Upper lobe of right lung (tissue), 1 donor: ENCODE measurements at regions not wholly inside any gene's neighbourhood (a gene's known extent, or its start where the extent isn't known, plus 50 kb on each side); places are given as distances from the start of the nearest gene placed in this dataset.
"Not testable (repeated sequence)": the region's sequence is repeated elsewhere in the genome, so short reads cannot be mapped to it uniquely, and the experiment has no call there.

ENCODE experiments used
- ATAC-seq: fragments of 200-7000 bp; cut with Tn5 transposase; one replicate; pipeline ENCODE4 v1.9.1; 2020; ENCODE audit warnings: mild to moderate bottlenecking, moderate library complexity
- DNase-seq: peaks from one replicate; pipeline ENCODE4 v3.0.0-alpha.2; 2020
- H3K27ac ChIP-seq: fragments of 200-600 bp; one replicate; pipeline ENCODE4 v1.8.0; 2022
- H3K27me3 ChIP-seq: fragments of 200-600 bp; one replicate; pipeline ENCODE4 v1.8.0; 2022; ENCODE audit warnings: mild to moderate bottlenecking
- H3K36me3 ChIP-seq: fragments of 200-600 bp; one replicate; pipeline ENCODE4 v1.8.0; 2022
- H3K4me1 ChIP-seq: fragments of 200-600 bp; one replicate; pipeline ENCODE4 v1.8.0; 2022
- H3K4me3 ChIP-seq: fragments of 200-600 bp; one replicate; pipeline ENCODE4 v1.8.0; 2022; ENCODE audit warnings: mild to moderate bottlenecking
- H3K9me3 ChIP-seq: fragments of 200-600 bp; one replicate; pipeline ENCODE4 v1.8.0; 2022
- intact Hi-C: fragments of 100-400 bp; cut with DNase I; formaldehyde crosslinking; loops from one replicate; pipeline ENCODE4 v1.11.0; 2022
- TF ChIP-seq, protein P1 (sequence below): fragments of 200-600 bp; IDR thresholded peaks from one replicate; pipeline ENCODE4 v1.8.0; 2022; ENCODE audit warnings: antibody characterized with exemption
- donor health status: DM: no; HTN: yes; CAD: no; lungs with severe emphysema.

DNA sequence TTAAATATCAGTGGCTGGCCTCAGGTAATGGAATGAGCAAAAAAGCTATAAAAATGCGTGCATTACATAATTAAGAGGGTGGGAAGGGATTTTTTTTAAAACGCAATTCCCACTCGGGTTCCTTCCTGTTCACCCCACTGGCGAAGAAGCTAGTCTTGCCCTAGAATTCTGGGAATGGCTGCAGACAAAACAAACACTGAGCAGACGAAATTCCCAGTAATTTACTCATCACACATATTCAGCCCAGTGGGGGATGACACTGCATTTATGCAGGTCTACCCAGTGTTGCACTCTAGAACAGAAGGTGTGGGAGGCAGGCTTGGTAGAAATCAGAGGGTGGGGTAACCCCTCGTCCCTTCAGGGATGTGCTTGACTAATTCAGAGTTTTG, 2695.0 kb upstream of the DEFB115 start:
- ATAC-seq: no peak
- intact Hi-C loops: no loop called here
- TF ChIP-seq, protein P1, sequence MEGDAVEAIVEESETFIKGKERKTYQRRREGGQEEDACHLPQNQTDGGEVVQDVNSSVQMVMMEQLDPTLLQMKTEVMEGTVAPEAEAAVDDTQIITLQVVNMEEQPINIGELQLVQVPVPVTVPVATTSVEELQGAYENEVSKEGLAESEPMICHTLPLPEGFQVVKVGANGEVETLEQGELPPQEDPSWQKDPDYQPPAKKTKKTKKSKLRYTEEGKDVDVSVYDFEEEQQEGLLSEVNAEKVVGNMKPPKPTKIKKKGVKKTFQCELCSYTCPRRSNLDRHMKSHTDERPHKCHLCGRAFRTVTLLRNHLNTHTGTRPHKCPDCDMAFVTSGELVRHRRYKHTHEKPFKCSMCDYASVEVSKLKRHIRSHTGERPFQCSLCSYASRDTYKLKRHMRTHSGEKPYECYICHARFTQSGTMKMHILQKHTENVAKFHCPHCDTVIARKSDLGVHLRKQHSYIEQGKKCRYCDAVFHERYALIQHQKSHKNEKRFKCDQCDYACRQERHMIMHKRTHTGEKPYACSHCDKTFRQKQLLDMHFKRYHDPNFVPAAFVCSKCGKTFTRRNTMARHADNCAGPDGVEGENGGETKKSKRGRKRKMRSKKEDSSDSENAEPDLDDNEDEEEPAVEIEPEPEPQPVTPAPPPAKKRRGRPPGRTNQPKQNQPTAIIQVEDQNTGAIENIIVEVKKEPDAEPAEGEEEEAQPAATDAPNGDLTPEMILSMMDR: no peak

DNA sequence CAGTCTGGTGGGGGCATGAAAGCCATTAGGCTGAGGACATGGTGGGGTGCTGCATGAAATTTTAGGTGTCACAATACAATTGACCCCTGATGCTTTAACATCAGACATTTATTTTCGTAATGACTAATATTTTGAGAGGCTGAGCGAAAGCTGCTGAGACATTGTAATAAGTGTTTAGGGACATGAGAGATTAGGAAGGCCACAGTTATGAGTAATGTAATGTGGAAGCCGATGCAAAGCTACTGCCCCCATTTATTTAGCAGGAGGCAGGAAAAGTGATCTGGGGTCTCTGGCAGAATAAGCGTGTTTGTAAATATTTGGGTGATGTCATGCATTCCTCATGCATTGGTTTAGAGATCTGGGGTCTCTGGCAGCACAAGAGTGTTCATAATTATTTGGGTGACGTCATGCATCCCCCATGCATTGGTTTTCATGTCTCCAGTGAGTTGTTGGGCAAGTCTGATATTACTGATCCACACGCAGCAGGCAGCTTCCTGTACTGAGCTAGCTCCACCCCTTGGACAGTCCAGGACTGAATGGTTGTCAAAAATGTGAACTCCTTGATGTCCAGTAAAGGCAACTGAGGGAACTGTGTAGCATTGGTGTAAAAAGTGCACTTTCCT, 2694.5 kb upstream of the DEFB115 start:
- DNase-seq, H3K27me3 ChIP-seq, intact Hi-C loops, H3K36me3 ChIP-seq, H3K9me3 ChIP-seq, H3K27ac ChIP-seq, H3K4me3 ChIP-seq, ATAC-seq, H3K4me1 ChIP-seq: not testable (repeated sequence)

More for the DNA sequence above, 2695.0 kb upstream of the DEFB115 start:
- Histone ChIP-seq H3K27me3 (no peaks in the 10 kb centered on the region), H3K4me1 (no peaks in the 10 kb centered on the region), H3K36me3 (no peaks in the 10 kb centered on the region), H3K4me3 (no peak overlapping the region), H3K27ac (no peak overlapping the region), H3K9me3 (no peaks in the 10 kb centered on the region)
- no peak for DNase-seq

DNA sequence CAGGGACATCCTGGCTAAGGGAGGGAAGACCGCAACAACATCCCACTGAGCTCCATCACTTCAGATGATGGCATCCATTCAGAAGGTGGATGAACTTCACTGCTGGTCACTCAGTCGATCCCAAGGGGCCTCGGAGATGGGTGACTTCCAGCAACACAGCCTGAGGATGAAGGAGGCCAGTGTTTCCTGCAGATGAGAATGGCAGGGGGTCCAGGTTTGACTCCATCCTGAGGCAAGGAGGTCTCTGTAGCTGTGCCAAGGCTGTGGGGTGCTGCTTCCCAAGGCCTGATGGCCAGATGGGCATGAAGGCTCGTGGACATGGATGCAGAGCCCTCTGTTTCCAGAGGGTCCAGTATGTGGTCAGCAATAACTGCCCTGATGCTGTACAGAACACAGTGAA, 2693.4 kb upstream of the DEFB115 start:
- intact Hi-C loops, DNase-seq, H3K36me3 ChIP-seq, H3K27ac ChIP-seq, H3K9me3 ChIP-seq, H3K4me1 ChIP-seq, H3K27me3 ChIP-seq, H3K4me3 ChIP-seq: not testable (repeated sequence)
- peak; percentile 62 for ATAC-seq

DNA sequence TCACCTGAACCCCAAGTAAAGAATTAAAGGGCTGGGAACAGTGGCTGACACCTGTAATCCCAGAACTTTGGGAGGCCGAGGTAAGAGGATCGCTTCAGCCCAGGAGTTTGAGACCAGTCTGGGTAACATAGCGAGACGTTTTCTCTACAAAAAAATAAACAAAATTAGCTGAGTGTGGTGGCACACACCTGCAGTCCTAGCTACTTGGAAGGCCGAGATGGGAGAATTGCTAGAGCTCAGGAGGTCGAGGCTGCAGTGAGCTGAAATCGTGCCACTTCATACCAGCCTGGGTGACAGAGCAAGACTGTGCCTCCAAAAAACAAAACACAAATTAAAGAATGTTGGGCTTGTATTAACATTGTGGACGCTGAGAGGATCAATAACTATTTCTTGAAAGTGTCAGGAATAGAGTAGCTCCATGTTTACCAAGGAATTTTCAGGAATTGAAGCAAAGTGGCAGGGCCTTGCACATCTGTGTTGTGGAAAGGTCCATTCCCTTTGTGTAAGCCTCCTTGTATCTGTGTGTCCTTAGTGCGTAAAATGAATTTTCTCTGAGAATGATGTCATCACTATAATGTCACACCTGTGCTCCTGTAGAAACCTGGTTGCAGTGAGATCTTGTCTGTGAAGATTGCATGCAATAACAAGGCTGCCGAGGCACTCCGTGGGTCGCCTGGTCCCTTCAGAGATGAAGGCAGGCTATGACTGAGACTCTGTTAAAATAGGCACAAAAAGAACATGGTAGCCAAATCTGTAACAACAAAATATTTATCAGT, 2692.6 kb upstream of the DEFB115 start:
- H3K27me3 ChIP-seq, H3K36me3 ChIP-seq, H3K4me3 ChIP-seq, H3K4me1 ChIP-seq, intact Hi-C loops, H3K9me3 ChIP-seq, DNase-seq, H3K27ac ChIP-seq: not testable (repeated sequence)
- peak; percentile 53 for ATAC-seq

DNA sequence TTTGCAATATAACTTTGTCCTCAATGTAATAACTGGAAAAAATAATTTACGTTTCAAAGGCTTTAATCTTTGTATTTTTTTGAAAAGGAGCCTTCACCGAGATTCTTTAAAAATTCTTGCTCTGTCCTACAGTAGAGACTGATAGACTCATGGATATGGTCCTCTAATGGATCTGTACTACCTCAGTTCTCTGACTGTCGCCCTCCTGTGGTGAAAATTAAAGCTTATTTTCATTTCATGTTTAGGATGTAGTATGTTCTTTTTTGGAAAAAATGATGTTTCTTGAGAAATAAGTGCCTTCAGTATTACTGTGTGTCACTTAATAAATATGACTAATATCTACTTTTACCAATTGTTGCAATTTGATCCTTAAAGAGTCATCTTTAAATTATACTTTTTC, 2681.5 kb upstream of the DEFB115 start:
- H3K27me3 ChIP-seq, H3K9me3 ChIP-seq, H3K27ac ChIP-seq, H3K4me1 ChIP-seq, DNase-seq, ATAC-seq, H3K4me3 ChIP-seq, H3K36me3 ChIP-seq, intact Hi-C loops: not testable (repeated sequence)

DNA sequence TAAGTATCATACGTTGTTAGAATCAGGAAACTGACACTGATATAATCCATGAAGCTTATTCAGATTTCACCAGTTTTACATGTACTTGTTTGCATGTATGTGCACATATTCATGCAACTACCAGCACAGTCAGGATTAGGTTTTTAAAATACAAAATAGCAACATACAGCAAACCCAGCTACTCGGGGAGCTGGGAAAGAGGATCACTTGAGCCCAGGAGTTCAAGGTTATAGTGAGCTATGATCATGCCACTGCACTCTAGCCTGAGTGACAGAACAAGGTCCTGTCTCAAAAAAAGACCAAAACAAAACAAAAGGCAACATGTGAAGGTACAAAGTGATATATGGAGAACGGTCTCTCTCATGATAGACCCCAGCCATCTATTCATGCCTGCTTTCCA, 2665.8 kb upstream of the DEFB115 start:
- intact Hi-C loops, H3K27ac ChIP-seq, H3K4me1 ChIP-seq, H3K36me3 ChIP-seq, H3K4me3 ChIP-seq, DNase-seq, ATAC-seq, H3K9me3 ChIP-seq, H3K27me3 ChIP-seq: not testable (repeated sequence)

DNA sequence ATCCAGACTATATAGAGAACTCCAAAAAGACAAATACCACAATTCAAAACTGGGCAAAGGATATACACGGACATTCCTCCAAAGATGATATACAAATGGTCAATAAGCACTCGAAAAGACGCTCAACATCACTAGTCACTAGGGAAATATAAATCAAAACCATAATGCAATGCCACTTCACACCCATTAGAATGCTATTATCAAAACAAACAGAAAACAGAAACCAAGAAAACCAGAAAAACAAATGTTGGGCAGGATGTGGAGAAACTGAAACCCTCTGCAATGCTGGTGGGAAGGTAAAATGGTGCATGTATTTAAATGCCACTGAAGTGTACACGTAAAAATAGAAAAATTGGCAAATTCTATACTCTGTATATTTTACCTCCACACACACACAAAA, 2664.1 kb upstream of the DEFB115 start:
- H3K27ac ChIP-seq, H3K4me1 ChIP-seq, ATAC-seq, intact Hi-C loops, H3K27me3 ChIP-seq, DNase-seq, H3K4me3 ChIP-seq, H3K9me3 ChIP-seq, H3K36me3 ChIP-seq: not testable (repeated sequence)

DNA sequence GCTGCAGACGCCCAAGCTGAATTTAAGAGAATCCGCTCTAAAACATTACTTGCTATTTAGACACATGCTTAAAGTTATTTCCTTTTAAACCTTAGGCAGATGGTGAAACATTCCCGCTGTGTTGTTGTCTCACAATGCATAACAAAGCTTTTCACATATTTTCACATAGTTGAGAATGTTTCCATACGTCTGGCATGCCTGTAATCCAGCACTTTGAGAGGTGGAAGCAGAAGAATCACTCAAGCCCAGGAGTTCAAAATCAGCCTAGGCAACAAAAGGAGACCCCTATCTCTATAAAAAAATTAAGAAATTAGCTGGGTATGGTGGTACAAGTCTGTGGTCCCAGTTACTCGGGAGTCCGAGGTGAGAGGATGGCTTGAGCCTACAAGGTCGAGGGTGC, 2663.0 kb upstream of the DEFB115 start:
- H3K27me3 ChIP-seq, H3K4me3 ChIP-seq, H3K27ac ChIP-seq, DNase-seq, H3K9me3 ChIP-seq, H3K4me1 ChIP-seq, H3K36me3 ChIP-seq, ATAC-seq, intact Hi-C loops: not testable (repeated sequence)

DNA sequence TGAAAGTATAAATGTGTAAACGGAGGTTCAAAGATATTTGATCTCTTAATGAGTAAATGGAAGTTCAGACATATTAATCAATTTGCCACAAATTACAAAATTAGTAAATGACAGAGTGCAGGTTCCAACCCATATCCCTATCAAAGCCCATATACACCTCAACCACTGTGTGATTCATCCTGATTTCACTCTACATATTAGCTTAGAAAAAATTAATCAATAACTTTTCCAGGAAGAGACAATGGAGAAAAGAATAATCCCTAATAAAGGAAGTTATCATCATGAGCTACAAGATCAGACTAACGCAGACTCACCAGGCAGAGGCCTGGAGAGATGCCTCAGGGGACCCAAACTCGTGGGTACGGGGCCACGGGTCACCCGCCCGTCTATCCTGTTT, 2655.5 kb upstream of the DEFB115 start:
- H3K27me3 ChIP-seq, ATAC-seq, DNase-seq, H3K4me1 ChIP-seq, intact Hi-C loops, H3K36me3 ChIP-seq, H3K9me3 ChIP-seq: not testable (repeated sequence)
- Histone ChIP-seq H3K27ac (peak overlapping the region; percentile 82), H3K4me3 (peak overlapping the region; percentile 75)
